GM19372 (cell line): ENCODE measurements at regions not wholly inside any gene's neighbourhood (a gene's known extent, or its start where the extent isn't known, plus 50 kb on each side); places are given as distances from the start of the nearest gene placed in this dataset.

Source experiments
- ATAC-seq: cut with Tn5 transposase; IDR thresholded peaks from one replicate; pipeline ENCODE4 v1.9.1; 2021; ENCODE audit warnings: mild to moderate bottlenecking, low read depth, moderate library complexity; ENCODE audit not compliant: unreplicated experiment

GRCh38 chr7:67542916-67543315, 546.3 kb downstream of the TYW1 start:
- no peak for ATAC-seq

GRCh38 chr7:67547183-67547907, 550.7 kb downstream of the TYW1 start:
- no peak for ATAC-seq

- no peak for ATAC-seq
Observed at GRCh38 chr7:67549126-67549525, 552.5 kb downstream of the TYW1 start.

GRCh38 chr7:67550801-67551436, 554.3 kb downstream of the TYW1 start:
- no peak for ATAC-seq

GRCh38 chr7:67552738-67553137, 556.1 kb downstream of the TYW1 start:
- ATAC-seq: no peak

GRCh38 chr7:67553378-67553777, 556.7 kb downstream of the TYW1 start:
- no peak for ATAC-seq

DNA sequence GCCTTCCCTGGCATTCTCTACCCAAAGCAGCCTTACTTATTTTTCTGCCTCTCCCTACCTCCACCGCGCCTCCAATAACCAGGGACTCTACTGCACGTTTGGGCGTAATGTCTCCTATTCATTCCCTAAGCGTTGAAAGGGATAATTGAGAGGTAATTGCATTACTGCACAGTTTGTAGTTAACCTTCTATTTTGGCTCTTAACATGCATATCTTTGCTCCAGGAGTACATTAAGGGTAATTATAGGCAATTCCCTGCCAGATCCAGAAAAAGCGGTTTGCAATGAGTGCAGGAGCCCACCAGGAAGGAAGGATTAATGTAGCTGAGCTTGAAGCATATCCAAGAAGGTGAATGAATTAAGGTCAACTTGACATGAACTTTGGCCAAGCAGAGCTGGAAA, 558.4 kb downstream of the TYW1 start:
- ATAC-seq: no peak

DNA sequence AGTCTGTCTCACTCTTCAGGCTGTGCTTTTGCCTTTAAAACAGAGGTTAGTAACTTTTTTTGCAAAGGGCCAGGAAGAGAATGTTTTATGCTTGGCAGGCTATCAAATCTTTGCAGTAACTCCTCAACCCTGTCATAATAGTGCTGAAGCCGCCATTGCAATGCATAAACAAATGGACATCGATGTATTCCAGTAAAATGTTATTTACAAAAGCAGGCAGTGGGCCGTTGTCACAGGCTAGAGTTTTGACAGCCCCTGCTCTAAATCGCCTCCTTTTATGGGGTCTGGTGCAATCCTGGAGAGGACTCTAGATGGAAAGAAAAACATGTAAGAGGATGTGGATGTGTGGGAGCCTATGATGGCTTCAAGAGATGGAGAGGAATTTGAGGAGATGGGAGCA, 568.3 kb downstream of the TYW1 start:
- ATAC-seq: no peak

GRCh38 chr7:67566101-67566500, 569.5 kb downstream of the TYW1 start:
- ATAC-seq: no peak

GRCh38 chr7:67571026-67571545, 574.5 kb downstream of the TYW1 start:
- ATAC-seq: no peak

- ATAC-seq: no peak
Observed at GRCh38 chr7:67573639-67574038, 577.0 kb downstream of the TYW1 start.

DNA sequence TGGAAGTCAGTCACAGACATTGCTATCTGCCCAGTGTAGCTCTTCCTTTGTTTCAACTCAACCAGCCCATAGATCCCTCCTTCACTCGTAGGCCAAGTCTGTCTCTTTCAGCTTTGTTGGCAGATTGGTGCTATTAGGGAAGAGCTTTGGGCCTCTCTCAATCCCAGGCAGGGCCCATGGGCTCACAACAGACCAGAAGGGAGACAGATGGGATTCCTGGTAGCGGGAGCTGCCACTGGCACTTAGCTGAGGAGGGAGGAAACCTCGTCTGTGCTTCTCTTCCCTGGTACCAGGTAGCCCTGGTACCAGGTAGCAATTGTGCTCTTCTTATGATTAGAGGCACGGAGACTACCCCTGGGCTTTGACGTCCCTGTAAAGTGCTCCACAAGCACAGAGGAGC, 592.0 kb downstream of the TYW1 start:
- no peak for ATAC-seq

- ATAC-seq: no peak
Observed at GRCh38 chr7:67589183-67589582, 592.5 kb downstream of the TYW1 start.

GRCh38 chr7:67590649-67591048, 594.0 kb downstream of the TYW1 start:
- ATAC-seq: no peak

DNA sequence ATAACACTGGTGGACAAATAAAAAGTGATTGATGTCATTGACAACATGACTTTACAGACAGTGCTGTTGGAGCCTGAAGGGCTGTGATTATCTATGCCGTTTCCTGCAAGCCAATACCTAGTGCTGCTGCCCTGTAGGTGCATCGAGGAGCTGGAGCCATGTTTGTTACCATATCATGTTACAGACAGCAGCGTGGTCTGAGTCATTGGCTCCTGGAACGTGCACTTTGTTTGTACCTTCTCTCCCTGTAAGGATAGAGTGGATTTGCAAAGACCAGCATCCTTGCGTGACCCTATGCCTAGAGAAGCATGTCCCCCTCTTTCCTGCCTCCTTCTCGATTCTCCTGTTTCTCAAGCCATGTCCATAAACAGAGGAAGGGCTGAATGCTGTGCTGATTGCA, 597.2 kb downstream of the TYW1 start:
- no peak for ATAC-seq

DNA sequence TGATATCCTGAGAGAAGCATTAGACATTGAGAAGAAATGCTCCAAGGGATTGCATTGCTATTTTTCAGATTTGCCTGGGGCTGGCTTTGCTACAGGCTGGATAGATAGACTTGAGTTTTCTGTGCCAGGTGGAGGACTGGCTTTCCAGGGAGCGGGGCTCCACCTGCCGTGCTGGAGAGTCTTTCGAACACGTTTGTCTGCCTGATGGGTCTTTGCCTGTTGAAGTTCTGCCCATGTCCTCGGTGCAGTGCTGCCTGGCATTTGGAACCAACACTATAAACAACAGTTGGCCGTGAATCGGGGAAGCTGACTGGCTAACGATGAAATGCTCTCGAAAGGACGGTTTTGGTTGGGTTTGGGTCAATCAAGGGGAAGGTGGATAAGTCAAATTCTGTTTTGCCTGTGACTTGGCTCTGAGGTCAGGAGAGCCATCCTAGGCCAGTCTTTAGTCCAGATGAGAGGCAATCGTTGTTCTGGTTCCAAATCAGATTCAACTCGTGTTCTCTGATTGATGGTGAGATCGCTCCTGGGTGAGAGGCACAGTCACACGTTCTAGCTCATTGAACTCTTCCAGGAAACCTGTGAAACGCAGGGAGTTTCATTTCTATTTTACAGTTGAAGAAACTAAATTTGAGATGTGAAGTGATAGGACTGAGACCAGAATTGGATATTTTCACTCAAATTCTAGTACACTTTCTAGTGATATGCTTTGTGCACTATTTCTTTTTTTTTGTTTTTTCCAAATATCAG, 599.0 kb downstream of the TYW1 start:
- no peak for ATAC-seq

DNA sequence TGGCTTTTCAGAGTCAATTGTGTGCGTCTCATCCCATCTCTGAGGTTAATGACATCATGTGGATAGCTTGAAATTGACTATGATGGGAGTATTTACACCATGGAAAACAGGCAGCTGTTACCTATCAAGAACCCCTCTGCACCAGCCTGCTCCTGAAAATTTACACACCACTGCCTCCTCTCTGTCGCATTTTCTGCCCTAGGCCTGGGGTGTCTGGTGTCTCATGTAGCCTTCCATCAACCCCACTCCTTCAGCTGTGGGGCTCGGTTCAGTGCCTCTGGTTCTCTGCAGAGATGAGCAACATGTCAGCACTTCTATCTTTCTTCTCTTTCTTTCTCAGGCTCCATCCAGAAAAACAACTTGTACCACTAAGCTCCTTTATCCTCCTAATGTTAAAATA, 600.5 kb downstream of the TYW1 start:
- no peak for ATAC-seq

DNA sequence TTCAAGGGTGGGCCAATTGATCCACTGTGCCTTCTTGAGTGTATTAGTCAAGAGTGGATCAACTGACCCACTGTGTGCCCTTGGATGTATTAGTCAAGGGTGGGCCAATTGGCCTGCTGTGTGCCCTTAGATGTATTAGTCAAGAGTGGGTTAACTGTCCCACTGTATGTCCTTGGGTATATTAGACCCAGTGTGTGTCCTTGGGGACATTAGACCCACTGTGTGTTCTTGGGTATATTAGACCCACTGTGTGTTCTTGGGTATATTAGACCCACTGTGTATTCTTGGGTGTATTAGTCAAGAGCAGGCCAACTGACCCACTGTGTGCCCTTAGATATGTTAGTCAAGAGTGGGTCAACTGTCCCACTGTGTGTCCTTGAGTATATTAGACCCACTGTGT, 601.8 kb downstream of the TYW1 start:
- no peak for ATAC-seq

- no peak for ATAC-seq
Observed at GRCh38 chr7:67599331-67600062, 602.9 kb downstream of the TYW1 start.

- no peak for ATAC-seq
Observed at GRCh38 chr7:67602246-67602887, 605.7 kb downstream of the TYW1 start.
